ENCODE measurements at regions not wholly inside any gene's neighbourhood (a gene's known extent, or its start where the extent isn't known, plus 50 kb on each side); places are given as distances from the start of the nearest gene placed in this dataset.

DNA sequence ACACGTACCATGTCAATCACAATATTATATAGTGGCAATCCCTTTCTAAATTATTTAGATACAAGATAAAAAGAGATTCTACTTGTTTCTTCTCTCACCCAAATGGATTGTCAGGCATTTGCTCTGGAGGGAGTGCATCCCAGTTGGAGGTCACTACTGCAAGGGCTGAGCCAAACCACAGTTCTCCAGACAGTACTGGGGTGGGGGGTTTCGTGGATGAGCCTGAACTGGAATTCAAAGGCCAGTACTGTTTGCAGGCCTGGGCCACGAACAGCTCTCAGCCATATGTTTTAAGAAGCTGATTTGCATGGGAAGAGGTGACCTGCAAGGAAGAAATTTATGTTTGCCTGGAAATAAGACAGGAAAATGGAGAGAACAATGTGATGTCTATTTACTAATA, 314.9 kb downstream of the PMP22 start:
- Histone ChIP-seq H3K9me3 (ENCODE audit: low read depth) (no peaks in the 10 kb centered on the region), H3K9me2 (replicated peaks; ENCODE audit: insufficient read depth) (no peaks in the 10 kb centered on the region), H3K4me3 (no peak overlapping the region), H3K4me1 (ENCODE audit: insufficient read depth) (no peaks in the 10 kb centered on the region), H2AFZ (no peak overlapping the region), H3K79me2 (no peaks in the 10 kb centered on the region), H3K36me3 (replicated peaks; ENCODE audit: insufficient read depth, low read depth) (no peaks in the 10 kb centered on the region), H4K20me1 (ENCODE audit: insufficient read depth, poor library complexity, severe bottlenecking) (no peaks in the 10 kb centered on the region), H3K27me3 (no peaks in the 10 kb centered on the region), H3K27ac (no peak overlapping the region), H3K4me2 (no peak overlapping the region)
- TF ChIP-seq EZH2phosphoT487 (IDR thresholded peaks at IDR 0.05; ENCODE audit: low read depth, severe bottlenecking, unreplicated experiment) (no peak), EZH2 (IDR thresholded peaks at IDR 0.05; ENCODE audit: borderline replicate concordance) (no peak)
- DNase-seq (ENCODE audit: low spot score): no peak
- 85% methylated on average over 3 of the region's 3 CpGs for WGBS (ENCODE audit: low lambda C conversion rate, missing lambda C conversion rate)

- Histone ChIP-seq H3K27me3 (no peaks in the 10 kb centered on the region), H3K27ac (no peak overlapping the region), H2AFZ (no peak overlapping the region), H3K4me3 (no peak overlapping the region), H3K4me1 (ENCODE audit: insufficient read depth) (no peaks in the 10 kb centered on the region), H3K4me2 (no peak overlapping the region), H3K36me3 (replicated peaks; ENCODE audit: insufficient read depth, low read depth) (no peaks in the 10 kb centered on the region), H3K79me2 (no peaks in the 10 kb centered on the region), H3K9me3 (ENCODE audit: low read depth) (no peaks in the 10 kb centered on the region), H4K20me1 (ENCODE audit: insufficient read depth, poor library complexity, severe bottlenecking) (no peaks in the 10 kb centered on the region), H3K9me2 (replicated peaks; ENCODE audit: insufficient read depth) (no peaks in the 10 kb centered on the region)
- 90% methylated on average over 2 of the region's 2 CpGs for WGBS (ENCODE audit: low lambda C conversion rate, missing lambda C conversion rate)
- DNase-seq (ENCODE audit: low spot score): no peak
- TF ChIP-seq EZH2phosphoT487 (IDR thresholded peaks at IDR 0.05; ENCODE audit: low read depth, severe bottlenecking, unreplicated experiment) (no peak), EZH2 (IDR thresholded peaks at IDR 0.05; ENCODE audit: borderline replicate concordance) (no peak), CTCF (IDR thresholded peaks at IDR 0.05; ENCODE audit: poor library complexity) (no peak)
Measured at GRCh38 chr17:14947671-14948070, 317.5 kb downstream of the PMP22 start.

- no peaks in the 10 kb centered on the region for H3K9me3 ChIP-seq (ENCODE audit: low read depth)
- 86% methylated on average over 7 of the region's 7 CpGs for WGBS (ENCODE audit: low lambda C conversion rate, missing lambda C conversion rate)
- H3K4me1 ChIP-seq (ENCODE audit: insufficient read depth): no peaks in the 10 kb centered on the region
- no peak overlapping the region for H3K4me3 ChIP-seq
- no peak overlapping the region for H2AFZ ChIP-seq
- no peak for DNase-seq (ENCODE audit: low spot score)
- H3K36me3 ChIP-seq (replicated peaks; ENCODE audit: insufficient read depth, low read depth): no peaks in the 10 kb centered on the region
- H3K9me2 ChIP-seq (replicated peaks; ENCODE audit: insufficient read depth): no peaks in the 10 kb centered on the region
- no peak for TF ChIP-seq EZH2 (IDR thresholded peaks at IDR 0.05; ENCODE audit: borderline replicate concordance)
- TF ChIP-seq EZH2phosphoT487 (IDR thresholded peaks at IDR 0.05; ENCODE audit: low read depth, severe bottlenecking, unreplicated experiment): no peak
- no peak for TF ChIP-seq CTCF (IDR thresholded peaks at IDR 0.05; ENCODE audit: poor library complexity)
- no peaks in the 10 kb centered on the region for H4K20me1 ChIP-seq (ENCODE audit: insufficient read depth, poor library complexity, severe bottlenecking)
- no peaks in the 10 kb centered on the region for H3K79me2 ChIP-seq
- no peak overlapping the region for H3K27ac ChIP-seq
- H3K27me3 ChIP-seq: no peaks in the 10 kb centered on the region
- H3K4me2 ChIP-seq: peak overlapping the region; percentile 37
Measured at GRCh38 chr17:14946481-14946880, 318.6 kb downstream of the PMP22 start.

GRCh38 chr17:14942526-14943190, 322.5 kb downstream of the PMP22 start:
- TF ChIP-seq CTCF (IDR thresholded peaks at IDR 0.05; ENCODE audit: poor library complexity): no peak
- TF ChIP-seq EZH2phosphoT487 (IDR thresholded peaks at IDR 0.05; ENCODE audit: low read depth, severe bottlenecking, unreplicated experiment): no peak
- no peak for TF ChIP-seq EZH2 (IDR thresholded peaks at IDR 0.05; ENCODE audit: borderline replicate concordance)
- no peak overlapping the region for H3K4me2 ChIP-seq

More at GRCh38 chr17:14942526-14943190, 322.5 kb downstream of the PMP22 start:
- Histone ChIP-seq H3K79me2 (no peaks in the 10 kb centered on the region), H3K36me3 (replicated peaks; ENCODE audit: insufficient read depth, low read depth) (no peaks in the 10 kb centered on the region), H3K27ac (no peak overlapping the region), H3K4me1 (ENCODE audit: insufficient read depth) (peaks cover 4% of the 10 kb centered on the region), H4K20me1 (ENCODE audit: insufficient read depth, poor library complexity, severe bottlenecking) (no peaks in the 10 kb centered on the region), H2AFZ (no peak overlapping the region), H3K9me3 (ENCODE audit: low read depth) (no peaks in the 10 kb centered on the region), H3K9me2 (replicated peaks; ENCODE audit: insufficient read depth) (no peaks in the 10 kb centered on the region), H3K27me3 (no peaks in the 10 kb centered on the region), H3K4me3 (no peak overlapping the region)
- 87% methylated on average over 3 of the region's 3 CpGs for WGBS (ENCODE audit: low lambda C conversion rate, missing lambda C conversion rate)
- DNase-seq (ENCODE audit: low spot score): no peak

Measured in hepatocyte (in vitro differentiated cells).